ENCODE measurements at regions not wholly inside any gene's neighbourhood (a gene's known extent, or its start where the extent isn't known, plus 50 kb on each side); places are given as distances from the start of the nearest gene placed in this dataset.
"Not testable (repeated sequence)": the region's sequence is repeated elsewhere in the genome, so short reads cannot be mapped to it uniquely, and the experiment has no call there.

DNA sequence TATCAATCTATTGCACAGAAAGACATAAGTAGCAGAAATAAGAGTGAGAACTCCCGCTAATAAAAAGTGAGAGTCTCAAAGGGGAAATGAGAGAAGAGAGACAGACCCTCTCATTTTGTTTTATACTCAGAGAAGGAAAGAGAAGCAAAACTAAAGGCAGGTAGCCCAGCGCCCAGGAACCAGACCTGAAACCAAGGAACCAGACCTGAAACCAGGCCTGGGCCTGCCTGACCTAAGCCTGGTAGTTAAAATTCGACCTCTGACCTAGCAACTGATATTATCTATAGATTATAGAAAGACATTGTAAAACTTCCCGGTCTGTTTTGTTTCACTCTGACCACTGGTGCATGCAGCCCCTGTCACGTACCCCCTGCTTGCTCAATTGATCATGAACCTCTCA is 134.5 kb upstream of the SEMA6A start:
- no peak for DNase-seq (ENCODE audit: extremely low spot score)
- ChIA-PET POLR2A (no interaction called here), CTCF (no interaction called here)
- TF ChIP-seq, protein P1, sequence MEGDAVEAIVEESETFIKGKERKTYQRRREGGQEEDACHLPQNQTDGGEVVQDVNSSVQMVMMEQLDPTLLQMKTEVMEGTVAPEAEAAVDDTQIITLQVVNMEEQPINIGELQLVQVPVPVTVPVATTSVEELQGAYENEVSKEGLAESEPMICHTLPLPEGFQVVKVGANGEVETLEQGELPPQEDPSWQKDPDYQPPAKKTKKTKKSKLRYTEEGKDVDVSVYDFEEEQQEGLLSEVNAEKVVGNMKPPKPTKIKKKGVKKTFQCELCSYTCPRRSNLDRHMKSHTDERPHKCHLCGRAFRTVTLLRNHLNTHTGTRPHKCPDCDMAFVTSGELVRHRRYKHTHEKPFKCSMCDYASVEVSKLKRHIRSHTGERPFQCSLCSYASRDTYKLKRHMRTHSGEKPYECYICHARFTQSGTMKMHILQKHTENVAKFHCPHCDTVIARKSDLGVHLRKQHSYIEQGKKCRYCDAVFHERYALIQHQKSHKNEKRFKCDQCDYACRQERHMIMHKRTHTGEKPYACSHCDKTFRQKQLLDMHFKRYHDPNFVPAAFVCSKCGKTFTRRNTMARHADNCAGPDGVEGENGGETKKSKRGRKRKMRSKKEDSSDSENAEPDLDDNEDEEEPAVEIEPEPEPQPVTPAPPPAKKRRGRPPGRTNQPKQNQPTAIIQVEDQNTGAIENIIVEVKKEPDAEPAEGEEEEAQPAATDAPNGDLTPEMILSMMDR (IDR thresholded peaks at IDR 0.05; ENCODE audit: control extremely low read depth, extremely low read depth, low read depth, missing control alignments) = no peak

DNA sequence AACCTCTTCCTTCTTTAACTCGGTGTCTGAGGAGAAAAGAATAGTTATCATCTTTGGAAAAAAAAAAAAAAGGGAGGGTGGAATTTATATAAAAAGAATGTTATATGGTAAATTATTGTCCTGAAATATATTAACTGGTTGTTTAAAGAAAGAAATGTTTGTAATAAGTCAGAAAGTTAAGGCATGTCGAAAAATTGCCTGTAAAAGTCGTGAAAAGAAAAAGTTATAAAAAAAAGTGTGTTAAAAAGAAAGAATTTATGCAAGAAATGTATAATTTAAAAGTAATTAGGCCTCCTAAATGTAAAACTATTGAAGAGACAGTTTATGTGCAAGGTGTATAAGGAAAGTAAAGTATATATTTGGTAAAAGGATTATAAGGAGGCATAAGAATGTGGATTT is 130.5 kb upstream of the SEMA6A start:
- DNase-seq (ENCODE audit: extremely low spot score); CTCF ChIA-PET; POLR2A ChIA-PET: not testable (repeated sequence)

DNA sequence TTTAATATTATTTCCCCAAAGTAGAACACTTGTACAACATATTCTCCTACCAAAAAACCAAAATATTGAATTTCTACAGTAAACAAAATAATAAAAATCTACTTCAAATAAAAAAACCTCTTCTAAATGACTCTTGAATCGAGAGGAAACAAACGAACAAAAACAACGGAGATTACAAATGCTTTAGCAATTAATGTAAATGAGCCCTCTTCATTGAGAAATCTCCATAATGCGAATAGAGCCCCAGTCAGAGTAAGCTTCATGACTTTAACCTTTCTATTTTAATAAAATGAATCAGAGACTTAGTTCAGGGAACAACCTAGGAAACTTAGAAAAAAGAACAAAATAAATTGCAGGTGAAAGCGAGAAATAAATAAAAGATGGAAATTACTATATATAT is 129.3 kb upstream of the SEMA6A start:
- no peak for DNase-seq (ENCODE audit: extremely low spot score)
- ChIA-PET POLR2A (no interaction called here), CTCF (interaction anchor here (1.0 to 3.3 kb wide), 5 partner anchors 10 to 128 kb away, joined by 3 to 14 read pairs (median 3); partner anchors contain the start of gene SEMA6A)
- TF ChIP-seq, protein P1 (IDR thresholded peaks at IDR 0.05; ENCODE audit: control extremely low read depth, extremely low read depth, low read depth, missing control alignments) = no peak

DNA sequence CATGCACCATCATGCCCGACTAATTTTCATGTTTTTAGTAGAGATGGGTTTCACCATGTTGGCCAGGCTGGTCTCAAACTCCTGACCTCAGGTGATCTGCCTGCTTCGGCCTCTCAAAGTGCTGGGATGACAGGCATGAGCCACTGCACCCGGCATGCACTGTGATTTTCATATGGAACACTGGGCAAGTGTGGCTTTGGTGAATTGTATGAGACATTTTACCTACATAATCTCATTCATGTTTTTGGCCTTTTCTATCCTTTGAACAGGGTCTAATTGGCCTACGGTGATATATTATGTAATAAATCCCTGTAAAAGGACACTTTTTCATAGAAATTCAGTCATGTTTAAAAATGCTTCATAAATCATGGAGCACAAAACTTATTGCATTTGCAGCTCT is 128.7 kb upstream of the SEMA6A start:
- TF ChIP-seq, protein P1 (IDR thresholded peaks at IDR 0.05; ENCODE audit: control extremely low read depth, extremely low read depth, low read depth, missing control alignments) = no peak
- no peak for DNase-seq (ENCODE audit: extremely low spot score)
- POLR2A ChIA-PET = no interaction called here
- CTCF ChIA-PET = interaction anchor here (0.8 to 3.3 kb wide), 10 partner anchors 9 to 188 kb away, joined by 3 to 14 read pairs (median 3); partner anchors contain the start of gene SEMA6A

DNA sequence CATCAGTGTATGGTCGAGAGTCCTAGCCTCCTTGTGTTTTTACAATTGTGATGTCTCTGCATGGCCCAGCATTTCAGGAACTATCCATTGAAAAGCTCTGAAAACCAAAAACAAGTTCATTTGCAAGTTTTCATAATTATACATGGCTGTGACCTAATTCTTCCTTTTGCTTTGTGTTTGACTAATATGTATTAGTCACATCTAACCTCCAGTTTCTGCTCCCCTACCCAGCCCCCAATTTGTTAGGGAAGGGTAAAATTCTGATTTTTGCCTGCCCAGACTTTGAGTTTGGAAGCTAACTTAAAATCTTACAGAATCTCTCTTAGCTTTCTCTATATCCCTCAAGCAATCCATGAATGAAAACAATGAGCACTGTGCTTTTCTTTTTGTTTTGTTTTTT is 128.2 kb upstream of the SEMA6A start:
- POLR2A ChIA-PET = no interaction called here
- CTCF ChIA-PET = interaction anchor here (0.8 to 3.3 kb wide), 11 partner anchors 9 to 188 kb away, joined by 3 to 14 read pairs (median 3); partner anchors contain the start of gene SEMA6A
- TF ChIP-seq, protein P1 (IDR thresholded peaks at IDR 0.05; ENCODE audit: control extremely low read depth, extremely low read depth, low read depth, missing control alignments) = no peak
- peak; percentile 40 for DNase-seq (ENCODE audit: extremely low spot score)

DNA sequence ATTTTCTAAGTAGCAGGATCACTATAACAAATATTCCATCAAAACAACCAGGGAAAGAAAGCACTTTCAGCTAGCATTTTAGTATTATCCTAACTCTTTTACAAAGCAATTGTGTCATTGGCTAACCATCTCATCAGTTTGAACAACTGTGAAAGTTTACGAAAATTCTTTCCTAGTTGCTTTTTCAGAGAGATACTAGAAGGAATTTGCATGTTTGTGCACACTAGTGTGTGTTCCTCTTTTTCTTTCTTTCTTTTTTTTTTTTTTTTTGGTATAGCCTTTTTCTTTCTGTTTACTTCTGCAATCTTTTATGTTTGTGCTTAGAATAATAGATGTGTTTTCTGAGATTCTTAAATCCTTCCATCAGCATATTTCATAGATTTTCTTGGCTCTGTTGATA is 124.7 kb upstream of the SEMA6A start:
- ChIA-PET POLR2A (no interaction called here), CTCF (no interaction called here)

DNA sequence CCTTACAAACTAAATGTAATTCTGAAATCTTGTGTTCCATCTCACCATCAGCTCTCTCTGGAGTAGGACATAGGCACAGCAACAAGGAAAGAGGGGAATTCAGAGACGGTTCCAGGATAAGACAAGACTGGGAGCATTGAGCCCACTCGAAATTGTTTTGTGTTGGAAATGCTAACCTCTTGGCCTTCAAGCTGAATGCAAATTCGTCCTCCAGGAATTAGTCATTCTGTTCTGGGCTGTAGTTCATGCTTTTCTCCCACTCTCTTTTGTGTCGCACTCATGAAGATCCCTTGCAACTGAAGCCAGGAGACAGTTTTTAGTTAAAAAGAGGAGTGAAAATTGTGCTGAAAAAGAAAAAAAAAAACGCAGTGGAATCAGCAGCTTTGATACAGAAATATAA is 121.7 kb upstream of the SEMA6A start:
- TF ChIP-seq, protein P1 (IDR thresholded peaks at IDR 0.05; ENCODE audit: control extremely low read depth, extremely low read depth, low read depth, missing control alignments) = no peak
- CTCF ChIA-PET = interaction anchor here (1.1 to 3.0 kb wide), 4 partner anchors 11 to 120 kb away, joined by 3 to 11 read pairs (median 4); no protein-coding TSS in a partner anchor
- POLR2A ChIA-PET = no interaction called here
- DNase-seq (ENCODE audit: extremely low spot score) = peak; percentile 60

More for the DNA sequence above, 124.7 kb upstream of the SEMA6A start:
- TF ChIP-seq, protein P1 (IDR thresholded peaks at IDR 0.05; ENCODE audit: control extremely low read depth, extremely low read depth, low read depth, missing control alignments) = no peak
- DNase-seq (ENCODE audit: extremely low spot score) = peak; percentile 23
